ENCODE measurements at regions not wholly inside any gene's neighbourhood (a gene's known extent, or its start where the extent isn't known, plus 50 kb on each side); places are given as distances from the start of the nearest gene placed in this dataset.

DNA sequence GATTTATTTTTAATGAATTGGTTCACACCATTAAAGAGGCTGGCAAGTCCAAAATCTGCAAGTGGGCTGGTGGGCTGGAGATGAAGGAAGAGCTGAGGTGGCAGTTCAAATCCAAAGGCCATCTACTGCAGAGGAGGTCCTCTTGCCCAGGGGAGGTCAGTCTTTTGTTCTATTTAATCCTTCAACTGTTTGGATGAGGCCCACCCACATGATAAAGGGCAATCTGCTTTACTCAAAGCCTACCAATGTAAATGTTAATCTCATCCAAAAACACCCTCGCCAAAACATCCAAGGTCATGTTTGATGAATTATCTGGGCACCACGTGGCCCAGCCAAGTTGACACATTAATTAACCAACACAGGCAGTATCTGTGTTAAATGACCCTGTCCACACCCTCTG lies 99.0 kb downstream of the RRAGC start (continued):
- TF ChIP-seq GABPA (IDR thresholded peaks at IDR 0.05 in 1 of 2, conservative IDR thresholded peaks at IDR 0.05 in 1 of 2), result no peak
- TF ChIP-seq JUND (IDR thresholded peaks at IDR 0.05), result no peak

DNA sequence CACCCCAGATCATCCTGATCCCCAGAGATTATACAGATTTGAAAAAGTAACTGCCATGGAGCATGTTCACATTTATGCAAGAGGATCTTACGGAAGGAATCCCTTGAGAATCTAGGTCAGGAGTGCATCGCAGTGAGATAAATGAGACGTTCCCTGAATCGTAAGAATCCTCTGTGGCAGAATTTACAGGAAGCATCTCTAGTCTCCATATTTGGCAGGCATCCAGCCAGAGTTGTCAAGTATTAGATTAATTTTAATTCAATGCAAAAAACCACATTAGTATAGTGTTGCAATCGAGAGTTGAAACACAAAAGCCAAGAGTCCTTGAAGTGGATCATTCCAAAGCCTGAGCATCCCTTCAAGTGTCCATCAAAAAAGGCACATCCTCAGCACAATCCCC lies 100.8 kb downstream of the RRAGC start:
- no peak for DNase-seq (ENCODE audit: low spot score)
- Histone ChIP-seq H3K9me3 (ENCODE audit: control insufficient read depth in 4 of 4, low read length in 3 of 4) (no peaks in the 10 kb centered on the region), H3K27ac (ENCODE audit: low read depth in 1 of 2, low read length in 2 of 2) (no peak overlapping the region), H3K27me3 (ENCODE audit: control insufficient read depth in 4 of 4, insufficient read depth in 4 of 4, low read length in 3 of 4) (peaks cover 0 to 5% (median 0%) of the 10 kb centered on the region in 4 donors), H3K9ac (ENCODE audit: low read depth in 1 of 2, low read length in 2 of 2) (no peak overlapping the region), H3K4me3 (ENCODE audit: low read depth in 1 of 3, low read length in 3 of 3) (no peak overlapping the region), H3K36me3 (ENCODE audit: control insufficient read depth in 4 of 4, insufficient read depth in 3 of 4, low read depth in 1 of 4, low read length in 3 of 4) (no peaks in the 10 kb centered on the region), H3K4me1 (ENCODE audit: control insufficient read depth in 4 of 4, insufficient read depth in 4 of 4, low read length in 3 of 4) (no peaks in the 10 kb centered on the region)
- TF ChIP-seq FOXA1 (IDR thresholded peaks at IDR 0.05), result no peak
- TF ChIP-seq HNF4G (IDR thresholded peaks at IDR 0.05), result no peak
- no peak for TF ChIP-seq YY1 (IDR thresholded peaks at IDR 0.05)
- TF ChIP-seq, protein P1, sequence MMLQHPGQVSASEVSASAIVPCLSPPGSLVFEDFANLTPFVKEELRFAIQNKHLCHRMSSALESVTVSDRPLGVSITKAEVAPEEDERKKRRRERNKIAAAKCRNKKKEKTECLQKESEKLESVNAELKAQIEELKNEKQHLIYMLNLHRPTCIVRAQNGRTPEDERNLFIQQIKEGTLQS (IDR thresholded peaks at IDR 0.05), result no peak
- TF ChIP-seq EGR1 (IDR thresholded peaks at IDR 0.05; ENCODE audit: low read depth in 2 of 2), result no peak
- TF ChIP-seq HNF4A (conservative IDR thresholded peaks at IDR 0.05), result no peak
- TF ChIP-seq, protein P2, sequence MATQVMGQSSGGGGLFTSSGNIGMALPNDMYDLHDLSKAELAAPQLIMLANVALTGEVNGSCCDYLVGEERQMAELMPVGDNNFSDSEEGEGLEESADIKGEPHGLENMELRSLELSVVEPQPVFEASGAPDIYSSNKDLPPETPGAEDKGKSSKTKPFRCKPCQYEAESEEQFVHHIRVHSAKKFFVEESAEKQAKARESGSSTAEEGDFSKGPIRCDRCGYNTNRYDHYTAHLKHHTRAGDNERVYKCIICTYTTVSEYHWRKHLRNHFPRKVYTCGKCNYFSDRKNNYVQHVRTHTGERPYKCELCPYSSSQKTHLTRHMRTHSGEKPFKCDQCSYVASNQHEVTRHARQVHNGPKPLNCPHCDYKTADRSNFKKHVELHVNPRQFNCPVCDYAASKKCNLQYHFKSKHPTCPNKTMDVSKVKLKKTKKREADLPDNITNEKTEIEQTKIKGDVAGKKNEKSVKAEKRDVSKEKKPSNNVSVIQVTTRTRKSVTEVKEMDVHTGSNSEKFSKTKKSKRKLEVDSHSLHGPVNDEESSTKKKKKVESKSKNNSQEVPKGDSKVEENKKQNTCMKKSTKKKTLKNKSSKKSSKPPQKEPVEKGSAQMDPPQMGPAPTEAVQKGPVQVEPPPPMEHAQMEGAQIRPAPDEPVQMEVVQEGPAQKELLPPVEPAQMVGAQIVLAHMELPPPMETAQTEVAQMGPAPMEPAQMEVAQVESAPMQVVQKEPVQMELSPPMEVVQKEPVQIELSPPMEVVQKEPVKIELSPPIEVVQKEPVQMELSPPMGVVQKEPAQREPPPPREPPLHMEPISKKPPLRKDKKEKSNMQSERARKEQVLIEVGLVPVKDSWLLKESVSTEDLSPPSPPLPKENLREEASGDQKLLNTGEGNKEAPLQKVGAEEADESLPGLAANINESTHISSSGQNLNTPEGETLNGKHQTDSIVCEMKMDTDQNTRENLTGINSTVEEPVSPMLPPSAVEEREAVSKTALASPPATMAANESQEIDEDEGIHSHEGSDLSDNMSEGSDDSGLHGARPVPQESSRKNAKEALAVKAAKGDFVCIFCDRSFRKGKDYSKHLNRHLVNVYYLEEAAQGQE (IDR thresholded peaks at IDR 0.05), result no peak
- TF ChIP-seq, protein P3, sequence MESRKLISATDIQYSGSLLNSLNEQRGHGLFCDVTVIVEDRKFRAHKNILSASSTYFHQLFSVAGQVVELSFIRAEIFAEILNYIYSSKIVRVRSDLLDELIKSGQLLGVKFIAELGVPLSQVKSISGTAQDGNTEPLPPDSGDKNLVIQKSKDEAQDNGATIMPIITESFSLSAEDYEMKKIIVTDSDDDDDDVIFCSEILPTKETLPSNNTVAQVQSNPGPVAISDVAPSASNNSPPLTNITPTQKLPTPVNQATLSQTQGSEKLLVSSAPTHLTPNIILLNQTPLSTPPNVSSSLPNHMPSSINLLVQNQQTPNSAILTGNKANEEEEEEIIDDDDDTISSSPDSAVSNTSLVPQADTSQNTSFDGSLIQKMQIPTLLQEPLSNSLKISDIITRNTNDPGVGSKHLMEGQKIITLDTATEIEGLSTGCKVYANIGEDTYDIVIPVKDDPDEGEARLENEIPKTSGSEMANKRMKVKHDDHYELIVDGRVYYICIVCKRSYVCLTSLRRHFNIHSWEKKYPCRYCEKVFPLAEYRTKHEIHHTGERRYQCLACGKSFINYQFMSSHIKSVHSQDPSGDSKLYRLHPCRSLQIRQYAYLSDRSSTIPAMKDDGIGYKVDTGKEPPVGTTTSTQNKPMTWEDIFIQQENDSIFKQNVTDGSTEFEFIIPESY (IDR thresholded peaks at IDR 0.05), result no peak
- no peak for TF ChIP-seq GABPA (IDR thresholded peaks at IDR 0.05 in 1 of 2, conservative IDR thresholded peaks at IDR 0.05 in 1 of 2)
- TF ChIP-seq, protein P4, sequence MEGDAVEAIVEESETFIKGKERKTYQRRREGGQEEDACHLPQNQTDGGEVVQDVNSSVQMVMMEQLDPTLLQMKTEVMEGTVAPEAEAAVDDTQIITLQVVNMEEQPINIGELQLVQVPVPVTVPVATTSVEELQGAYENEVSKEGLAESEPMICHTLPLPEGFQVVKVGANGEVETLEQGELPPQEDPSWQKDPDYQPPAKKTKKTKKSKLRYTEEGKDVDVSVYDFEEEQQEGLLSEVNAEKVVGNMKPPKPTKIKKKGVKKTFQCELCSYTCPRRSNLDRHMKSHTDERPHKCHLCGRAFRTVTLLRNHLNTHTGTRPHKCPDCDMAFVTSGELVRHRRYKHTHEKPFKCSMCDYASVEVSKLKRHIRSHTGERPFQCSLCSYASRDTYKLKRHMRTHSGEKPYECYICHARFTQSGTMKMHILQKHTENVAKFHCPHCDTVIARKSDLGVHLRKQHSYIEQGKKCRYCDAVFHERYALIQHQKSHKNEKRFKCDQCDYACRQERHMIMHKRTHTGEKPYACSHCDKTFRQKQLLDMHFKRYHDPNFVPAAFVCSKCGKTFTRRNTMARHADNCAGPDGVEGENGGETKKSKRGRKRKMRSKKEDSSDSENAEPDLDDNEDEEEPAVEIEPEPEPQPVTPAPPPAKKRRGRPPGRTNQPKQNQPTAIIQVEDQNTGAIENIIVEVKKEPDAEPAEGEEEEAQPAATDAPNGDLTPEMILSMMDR (IDR thresholded peaks at IDR 0.05; ENCODE audit: low read depth, low read length, missing input control), result no peak
- TF ChIP-seq RAD21 (IDR thresholded peaks at IDR 0.05), result no peak
- no peak for TF ChIP-seq TAF1 (conservative IDR thresholded peaks at IDR 0.05)
- TF ChIP-seq, protein P5, sequence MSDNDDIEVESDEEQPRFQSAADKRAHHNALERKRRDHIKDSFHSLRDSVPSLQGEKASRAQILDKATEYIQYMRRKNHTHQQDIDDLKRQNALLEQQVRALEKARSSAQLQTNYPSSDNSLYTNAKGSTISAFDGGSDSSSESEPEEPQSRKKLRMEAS (IDR thresholded peaks at IDR 0.05), result no peak
- no peak for TF ChIP-seq FOXA2 (IDR thresholded peaks at IDR 0.05)
- no peak for TF ChIP-seq RXRA (IDR thresholded peaks at IDR 0.05)
- TF ChIP-seq NR2F2 (IDR thresholded peaks at IDR 0.05), result no peak
- no peak for TF ChIP-seq SP1 (IDR thresholded peaks at IDR 0.05)
- no peak for TF ChIP-seq JUND (IDR thresholded peaks at IDR 0.05)
- WGBS, result 58% methylated on average over 5 of the region's 5 CpGs

Measured in liver (tissue), 8 donors.